Esophagus squamous epithelium (tissue), 5 donors: ENCODE measurements at regions not wholly inside any gene's neighbourhood (a gene's known extent, or its start where the extent isn't known, plus 50 kb on each side); places are given as distances from the start of the nearest gene placed in this dataset.

Experiments used
- DNase-seq: peaks from one replicate; lab custom pipeline; 2025; lab: John Stamatoyannopoulos, UW
- H3K27ac ChIP-seq, 4 donors: fragments of 200-600 bp; sonication (generic); one replicate each; pipeline ENCODE4 v1.5.1; 2016 to 2019; ENCODE audit warnings: mild to moderate bottlenecking in 1 of 4
- H3K27me3 ChIP-seq, 4 donors: fragments of 200-600 bp; sonication (generic); 1 replicate in 3 of 4; 2 replicates in 1 of 4; pipeline versions ENCODE4 v1.5.1 to v1.6.0; 2017 to 2021; ENCODE audit warnings: antibody characterized with exemption in 1 of 4
- H3K36me3 ChIP-seq, 3 donors: fragments of 200-600 bp; sonication (generic); one replicate each; pipeline ENCODE4 v1.5.1; 2016 to 2019
- H3K4me1 ChIP-seq, 3 donors: fragments of 200-600 bp; sonication (generic); one replicate each; pipeline ENCODE4 v1.5.1; 2017 to 2019
- H3K4me3 ChIP-seq, 4 donors: fragments of 200-600 bp; sonication (generic); 1 replicate in 3 of 4; 2 replicates in 1 of 4; pipeline ENCODE4 v1.5.1; 2016 to 2019; ENCODE audit warnings: mild to moderate bottlenecking in 2 of 4, moderate library complexity in 1 of 4
- H3K9me3 ChIP-seq, 3 donors: fragments of 200-600 bp; sonication (generic); one replicate each; pipeline ENCODE4 v1.5.1; 2016 to 2019
- CTCF ChIP-seq, 6 experiments: fragments of 450-650 bp in 4 of 6; fragments of 200-600 bp in 2 of 6; sonication (generic) in 2 of 6; IDR thresholded peaks; one replicate each; pipeline ENCODE4 v1.5.1; 2016 to 2019; ENCODE audit warnings: antibody characterized with exemption in 6 of 6, mild to moderate bottlenecking in 4 of 6, moderate library complexity in 4 of 6
- POLR2A ChIP-seq, 4 donors: fragments of 450-650 bp; IDR thresholded peaks; one replicate each; pipeline ENCODE4 v1.6.1; 2017; ENCODE audit warnings: antibody characterized with exemption in 4 of 4, mild to moderate bottlenecking in 4 of 4, moderate library complexity in 3 of 4
- WGBS, 2 donors: methylation state at CpG; one replicate each; pipeline ENCODE4 v1.1.5; 2018; 5-methylcytosine and 5-hydroxymethylcytosine counted together
- intact Hi-C: fragments of 100-400 bp; cut with DNase I; formaldehyde crosslinking; loops from one replicate; pipeline ENCODE4 v1.15.0; 2022
- donor health status: DM: yes; HTN: yes; CAD: no.

DNA sequence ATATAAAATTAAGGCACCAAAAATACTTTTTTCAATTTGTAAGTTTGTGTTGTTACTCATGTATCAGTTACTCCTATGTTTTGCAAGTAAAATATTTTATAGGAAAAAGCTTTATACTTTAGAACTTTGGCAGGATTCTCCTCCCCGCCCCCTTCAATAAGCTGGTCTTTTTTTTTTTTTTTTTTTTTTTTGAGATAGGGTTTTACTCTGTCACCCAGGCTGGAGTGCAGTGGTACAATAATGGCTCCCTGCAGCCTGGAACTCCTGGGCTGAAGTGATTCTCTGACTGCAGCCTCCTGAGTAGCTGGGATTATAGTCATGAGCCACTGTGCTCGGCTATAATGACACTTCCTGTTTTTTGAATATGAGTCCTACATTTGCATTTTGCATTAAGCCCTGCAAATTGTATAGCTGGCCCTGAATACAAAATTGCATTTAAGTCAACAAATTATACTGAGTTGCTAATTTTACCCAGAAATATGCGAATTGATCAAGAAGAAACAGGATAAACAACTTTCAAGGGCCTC lies 192.9 kb downstream of the PIK3R1 start:
- intact Hi-C loops = no loop called here
- Histone ChIP-seq H3K9me3 (no peaks in the 10 kb centered on the region), H3K27me3 (no peaks in the 10 kb centered on the region), H3K4me3 (no peak overlapping the region), H3K4me1 (peaks cover 0 to 17% (median 8%) of the 10 kb centered on the region in 3 donors), H3K36me3 (no peaks in the 10 kb centered on the region), H3K27ac (no peak overlapping the region)
- DNase-seq = no peak
- TF ChIP-seq POLR2A (IDR thresholded peaks at IDR 0.05) = no peak
- TF ChIP-seq CTCF (IDR thresholded peaks at IDR 0.05) = no peak
- 80 to 87% methylated on average over 3 of the region's 3 CpGs for WGBS, 2 donors

DNA sequence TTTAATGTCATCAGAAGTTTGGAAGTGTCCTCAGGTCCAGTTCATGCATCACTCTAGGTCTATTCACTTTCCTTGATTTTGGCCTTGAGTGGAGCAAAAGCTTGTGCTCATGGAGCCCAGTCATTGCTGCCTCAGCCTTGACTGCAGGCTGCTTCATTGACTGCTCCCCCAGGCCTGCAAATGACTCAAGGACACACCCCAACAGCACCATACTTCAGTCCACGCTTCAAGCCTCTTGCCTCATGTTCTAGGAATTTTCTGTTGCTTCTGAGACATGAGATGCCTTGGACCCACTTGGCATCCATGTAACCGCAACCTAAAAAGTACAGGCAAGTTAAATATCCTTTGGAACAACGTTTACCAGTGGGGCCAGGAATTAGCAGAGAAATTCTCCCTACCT lies 193.7 kb downstream of the PIK3R1 start:
- Histone ChIP-seq H3K27me3 (no peaks in the 10 kb centered on the region), H3K36me3 (no peaks in the 10 kb centered on the region), H3K4me1 (peaks cover 0 to 17% (median 8%) of the 10 kb centered on the region in 3 donors), H3K9me3 (no peaks in the 10 kb centered on the region), H3K27ac (no peak overlapping the region), H3K4me3 (no peak overlapping the region)
- no peak for TF ChIP-seq CTCF (IDR thresholded peaks at IDR 0.05)
- TF ChIP-seq POLR2A (IDR thresholded peaks at IDR 0.05) = no peak
- intact Hi-C loops = no loop called here
- whole genome bisulfite sequencing, 2 donors = 62 to 69% methylated on average over 3 of the region's 3 CpGs
- DNase-seq = no peak

DNA sequence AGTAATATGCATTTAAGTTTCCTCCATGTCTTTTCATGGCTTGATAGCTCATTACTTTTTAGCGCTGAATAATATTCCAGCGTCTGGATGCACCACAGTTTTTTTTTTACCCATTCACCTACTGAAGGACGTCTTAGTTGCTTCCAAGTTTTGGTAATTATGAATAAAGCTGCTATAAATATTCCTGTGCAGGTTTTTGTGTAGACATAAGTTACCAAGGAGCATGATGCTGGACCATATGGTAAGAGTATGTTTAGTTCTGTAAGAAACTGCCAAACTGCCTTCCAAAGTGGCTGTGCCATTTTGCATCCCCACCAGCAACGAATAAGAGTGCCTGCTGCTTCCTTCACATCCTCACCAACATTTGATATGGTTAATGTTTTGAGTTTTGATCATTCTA lies 195.6 kb downstream of the PIK3R1 start:
- WGBS, 2 donors = 80 to 91% methylated on average over 4 of the region's 4 CpGs
- H3K9me3 ChIP-seq = no peaks in the 10 kb centered on the region
- no peaks in the 10 kb centered on the region for H3K27me3 ChIP-seq
- TF ChIP-seq POLR2A (IDR thresholded peaks at IDR 0.05) = no peak
- no peak for TF ChIP-seq CTCF (IDR thresholded peaks at IDR 0.05)
- intact Hi-C loops = no loop called here
- peaks cover 0 to 12% (median 8%) of the 10 kb centered on the region in 3 donors for H3K4me1 ChIP-seq
- H3K36me3 ChIP-seq = no peaks in the 10 kb centered on the region
- no peak overlapping the region for H3K27ac ChIP-seq
- no peak for DNase-seq
- no peak overlapping the region for H3K4me3 ChIP-seq

- Histone ChIP-seq H3K27me3 (no peaks in the 10 kb centered on the region), H3K27ac (no peak overlapping the region), H3K9me3 (no peaks in the 10 kb centered on the region), H3K36me3 (no peaks in the 10 kb centered on the region), H3K4me3 (no peak overlapping the region), H3K4me1 (peaks cover 0 to 26% (median 16%) of the 10 kb centered on the region in 3 donors)
- WGBS, 2 donors = 43 to 74% methylated on average over 4 of the region's 4 CpGs
- DNase-seq = no peak
- no peak for TF ChIP-seq CTCF (IDR thresholded peaks at IDR 0.05)
- TF ChIP-seq POLR2A (IDR thresholded peaks at IDR 0.05) = no peak
- intact Hi-C loops = no loop called here
Observed at GRCh38 chr5:68415177-68416085, 199.9 kb downstream of the PIK3R1 start.

- no peaks in the 10 kb centered on the region for H3K36me3 ChIP-seq
- no peaks in the 10 kb centered on the region for H3K27me3 ChIP-seq
- no peak overlapping the region for H3K27ac ChIP-seq
- TF ChIP-seq POLR2A (IDR thresholded peaks at IDR 0.05) (no peak), CTCF (IDR thresholded peaks at IDR 0.05) (no peak)
- no peak for DNase-seq
- no peaks in the 10 kb centered on the region for H3K9me3 ChIP-seq
- intact Hi-C loops = no loop called here
- H3K4me3 ChIP-seq = no peak overlapping the region
- WGBS, 2 donors = 91 to 96% methylated on average over 1 of the region's 1 CpG
- peaks cover 0 to 39% (median 28%) of the 10 kb centered on the region in 3 donors for H3K4me1 ChIP-seq
Observed at GRCh38 chr5:68416714-68417113, 201.2 kb downstream of the PIK3R1 start.
